DMS114 treated with DMSO at 0.1 percent for 48 hours (cell line): ENCODE measurements at regions not wholly inside any gene's neighbourhood (a gene's known extent, or its start where the extent isn't known, plus 50 kb on each side); places are given as distances from the start of the nearest gene placed in this dataset.
"Not testable (repeated sequence)": the region's sequence is repeated elsewhere in the genome, so short reads cannot be mapped to it uniquely, and the experiment has no call there.

ENCODE experiments used
- DNase-seq: peaks from one replicate; lab custom pipeline; 2025; ENCODE audit not compliant: unreplicated experiment; lab: John Stamatoyannopoulos, UW

DNA sequence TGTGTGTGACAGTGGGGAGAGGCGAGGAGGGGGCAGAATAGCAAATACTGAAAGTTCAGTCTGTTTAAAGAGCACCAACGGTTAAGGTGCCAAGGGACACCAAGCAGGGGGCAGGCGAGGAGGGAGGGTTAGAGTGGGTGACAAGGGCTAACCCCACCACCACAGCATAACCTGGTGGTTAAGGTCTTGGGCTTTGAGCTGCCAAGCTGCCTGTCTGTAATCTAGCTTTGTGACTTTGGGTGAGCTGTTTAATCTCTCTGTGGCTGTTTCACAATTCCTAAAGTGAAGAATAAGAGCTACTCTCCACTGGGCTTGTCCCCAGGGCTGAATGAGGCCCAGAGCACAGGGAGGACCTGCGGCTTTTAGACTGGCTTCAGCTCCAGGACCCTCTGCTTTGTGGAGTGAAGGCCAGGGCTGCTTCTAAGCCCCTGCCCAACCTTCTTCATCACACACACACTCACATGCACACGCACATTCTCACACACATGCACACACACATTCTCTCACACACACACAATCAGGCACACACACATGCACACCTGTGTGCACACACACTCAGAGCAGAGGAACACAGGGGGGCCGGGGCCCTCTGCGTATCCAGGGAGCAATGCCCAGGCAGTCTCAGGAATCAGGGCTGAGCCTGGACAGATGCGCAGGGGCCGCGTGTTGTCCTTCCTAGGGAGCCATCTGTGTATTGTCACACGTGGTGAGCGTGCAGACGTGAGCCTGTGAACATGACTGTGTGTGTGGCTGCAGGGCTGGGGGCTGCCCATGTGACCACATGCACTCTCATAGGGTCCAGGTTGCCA lies 101.6 kb upstream of the TARDBP start:
- no peak for DNase-seq

DNA sequence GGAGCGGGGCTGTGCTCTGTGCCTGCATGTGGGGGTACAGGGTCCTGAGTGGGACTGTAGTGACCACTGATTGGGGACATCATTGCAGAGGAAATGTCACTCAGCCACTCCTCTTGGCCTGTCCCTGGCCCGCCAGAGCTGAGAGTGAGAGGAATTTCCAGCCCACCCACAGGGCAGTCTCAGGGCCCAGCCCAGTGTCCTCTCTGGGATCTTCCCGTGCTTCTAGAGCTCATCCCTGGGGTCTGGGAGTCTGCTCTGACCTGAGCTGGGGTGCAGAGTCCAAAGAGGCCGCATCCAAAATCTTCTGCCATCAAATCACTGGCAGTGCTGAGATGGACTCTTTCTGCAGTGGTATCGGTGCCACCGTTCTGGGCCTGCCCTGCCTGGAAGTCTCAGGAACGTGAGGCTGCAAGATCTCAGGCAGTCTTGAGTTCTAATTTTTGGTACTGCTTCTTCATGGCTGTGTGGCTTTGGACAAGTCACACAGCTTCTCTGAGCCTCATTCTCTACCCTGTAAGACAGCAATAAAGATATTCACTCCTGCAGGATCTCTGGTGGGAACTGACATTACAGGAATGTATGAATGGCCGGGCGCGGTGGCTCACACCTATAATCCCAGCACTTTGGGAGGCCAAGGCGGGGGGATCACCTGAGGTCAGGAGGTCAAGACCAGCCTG lies 100.8 kb upstream of the TARDBP start:
- DNase-seq, result no peak

- no peak for DNase-seq
These were observed 100.0 kb upstream of the TARDBP start for GRCh38 chr1:10912441-10912840.

- DNase-seq, result no peak
These were observed 98.4 kb upstream of the TARDBP start for GRCh38 chr1:10914056-10914455.

DNA sequence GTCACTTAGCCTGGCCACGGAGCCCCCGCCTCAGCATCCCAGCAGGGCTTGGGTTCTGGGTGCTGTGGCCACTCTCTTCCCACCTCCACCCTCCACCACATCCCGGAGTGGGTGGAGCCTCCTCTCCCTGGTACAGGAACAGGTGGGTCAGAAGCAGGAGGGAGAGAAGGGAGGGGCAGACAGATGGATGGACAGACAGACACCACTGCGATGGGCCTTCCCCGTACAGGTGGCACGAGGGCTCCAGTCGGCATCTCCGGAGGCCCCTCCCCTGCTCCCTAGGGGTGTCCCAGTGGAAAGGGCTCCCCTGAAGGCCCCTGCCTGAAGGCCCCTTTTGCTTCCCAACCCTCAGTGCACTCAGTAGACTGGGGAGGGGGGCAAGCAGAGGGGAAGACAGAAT lies 96.9 kb upstream of the TARDBP start:
- no peak for DNase-seq

DNA sequence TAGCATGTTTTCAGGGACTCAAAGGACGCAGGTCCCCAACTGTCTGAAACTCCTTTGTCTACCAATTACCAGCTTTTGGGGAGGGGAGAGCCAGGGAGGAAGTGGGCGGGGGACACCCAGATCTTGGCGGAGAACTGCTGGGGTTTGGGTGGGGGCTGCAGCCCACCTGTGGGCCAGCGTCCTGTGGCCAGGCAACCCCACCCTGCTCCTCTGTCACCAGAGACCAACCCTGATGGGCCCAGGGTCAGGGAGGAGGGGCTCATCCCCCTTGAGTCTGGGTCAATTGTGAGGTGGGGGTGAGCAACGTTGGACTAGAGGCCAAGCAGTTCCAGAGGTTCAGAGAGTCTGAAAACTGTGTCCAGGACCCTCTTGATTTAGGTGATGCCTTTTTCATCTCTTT lies 96.1 kb upstream of the TARDBP start:
- no peak for DNase-seq

DNA sequence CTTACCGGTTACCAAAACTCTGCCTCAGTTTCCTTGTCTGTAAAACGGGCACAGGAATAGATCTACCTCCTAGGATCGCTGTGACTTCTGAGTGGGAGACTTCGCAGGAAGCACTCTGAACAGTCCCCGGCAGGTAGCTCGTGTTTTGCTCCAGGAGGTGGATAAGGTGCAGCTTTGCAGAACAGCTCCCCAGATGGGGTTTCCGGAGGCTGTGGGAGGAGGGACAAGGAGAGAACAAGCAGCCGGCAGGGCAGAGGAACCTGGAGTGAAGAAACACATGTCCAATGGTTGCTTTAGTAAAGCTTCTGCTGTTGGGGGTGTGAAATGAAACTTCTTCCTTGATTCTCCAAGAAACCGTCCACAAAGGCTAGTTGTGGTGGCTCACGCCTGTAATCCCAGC lies 95.5 kb upstream of the TARDBP start:
- DNase-seq, result no peak

- no peak for DNase-seq
These were observed 94.7 kb upstream of the TARDBP start for GRCh38 chr1:10917513-10918454.

- no peak for DNase-seq
These were observed 93.9 kb upstream of the TARDBP start for GRCh38 chr1:10918531-10918930.

GRCh38 chr1:10920063-10920626 lies 92.3 kb upstream of the TARDBP start:
- no peak for DNase-seq

DNA sequence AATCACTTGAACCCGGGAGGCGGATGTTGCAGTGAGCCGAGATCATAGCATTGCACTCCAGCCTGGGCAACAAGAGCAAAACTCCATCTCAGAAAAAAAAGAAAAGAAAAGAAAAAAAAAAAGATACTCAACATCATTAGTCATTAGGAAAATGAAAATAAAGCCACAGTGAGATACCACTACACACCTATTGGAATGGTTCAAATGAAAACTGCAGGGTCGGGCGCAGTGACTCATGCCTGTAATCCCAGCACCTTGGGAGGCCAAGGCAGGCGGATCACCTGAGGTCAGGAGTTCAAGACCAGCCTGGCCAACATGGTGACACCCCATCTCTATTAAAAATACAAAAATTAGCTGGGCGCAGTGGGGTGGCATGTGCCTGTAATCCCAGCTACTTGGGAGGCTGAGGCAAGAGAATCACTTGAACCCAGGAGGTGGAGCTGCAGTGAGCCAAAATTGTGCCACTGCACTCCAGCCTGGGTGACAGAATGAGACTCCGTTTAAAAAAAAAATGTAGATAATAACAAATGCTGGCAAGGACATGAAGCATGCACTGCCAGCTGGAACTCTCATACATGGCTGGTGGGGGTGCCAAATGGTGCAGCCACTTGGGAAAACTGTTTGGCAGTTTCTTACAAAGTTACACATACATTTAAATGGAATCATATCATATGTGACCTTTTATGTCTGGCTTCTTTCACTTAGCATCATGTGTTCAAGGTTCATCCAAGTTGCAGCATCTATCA lies 90.0 kb upstream of the TARDBP start:
- DNase-seq, result not testable (repeated sequence)

DNA sequence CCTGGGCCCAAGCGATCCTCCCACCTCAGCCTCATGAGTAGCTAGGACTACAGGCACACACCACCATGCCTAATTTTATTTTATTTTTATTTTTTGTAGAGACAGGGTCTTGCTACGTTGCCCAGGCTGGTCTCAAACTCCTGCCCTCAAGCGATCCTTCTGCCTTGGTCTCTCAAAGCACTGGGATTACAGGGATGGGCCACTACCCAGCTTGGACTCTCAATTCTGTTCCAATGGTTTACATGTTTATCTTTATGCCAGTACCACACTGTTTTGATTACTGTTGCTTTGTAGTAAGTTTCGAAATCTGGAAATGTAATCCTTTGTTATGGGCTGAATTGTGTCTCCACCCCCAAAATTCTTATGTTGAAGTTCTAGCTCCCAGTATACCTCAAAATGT lies 88.4 kb upstream of the TARDBP start:
- DNase-seq, result no peak

DNA sequence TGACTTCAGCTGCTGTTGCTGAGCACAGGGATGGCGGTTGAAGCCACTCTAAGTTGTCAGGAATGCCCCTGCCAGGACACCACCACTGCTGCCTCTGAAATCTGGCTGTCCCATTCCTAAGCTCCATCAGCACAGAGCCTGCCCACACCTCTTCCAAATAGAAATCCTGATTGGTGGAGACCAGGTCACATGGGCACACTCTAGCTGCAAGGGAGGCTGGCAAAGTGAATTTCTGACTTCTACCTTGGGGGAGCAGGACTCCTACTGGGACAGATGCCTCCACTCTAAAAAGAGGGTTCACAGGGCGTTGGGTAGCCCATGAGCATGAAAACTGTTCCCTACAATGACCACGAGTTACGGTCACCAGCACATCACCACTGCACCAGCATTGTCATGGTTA lies 83.8 kb upstream of the TARDBP start:
- DNase-seq, result no peak

DNA sequence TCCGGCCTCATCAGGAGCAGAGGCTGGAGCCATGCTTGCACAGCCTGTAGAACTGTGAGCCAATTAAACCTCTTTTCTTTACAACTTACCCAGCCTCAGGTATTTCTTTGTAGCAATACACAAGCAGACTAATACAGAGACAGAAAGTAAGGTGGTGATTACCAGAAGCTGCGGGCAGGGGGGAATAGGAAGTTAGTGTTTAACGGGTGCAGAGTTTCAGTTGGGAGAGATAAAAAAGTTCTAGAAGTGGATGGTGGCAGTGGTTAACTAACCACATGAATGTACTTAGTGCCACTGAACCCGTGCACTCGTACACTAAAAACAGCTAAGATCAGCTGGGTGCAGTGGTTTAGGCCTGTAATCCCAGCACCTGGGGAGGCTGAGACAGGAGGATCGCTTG lies 80.4 kb upstream of the TARDBP start:
- no peak for DNase-seq

- DNase-seq, result no peak
These were observed 78.2 kb upstream of the TARDBP start for GRCh38 chr1:10934150-10934818.

DNA sequence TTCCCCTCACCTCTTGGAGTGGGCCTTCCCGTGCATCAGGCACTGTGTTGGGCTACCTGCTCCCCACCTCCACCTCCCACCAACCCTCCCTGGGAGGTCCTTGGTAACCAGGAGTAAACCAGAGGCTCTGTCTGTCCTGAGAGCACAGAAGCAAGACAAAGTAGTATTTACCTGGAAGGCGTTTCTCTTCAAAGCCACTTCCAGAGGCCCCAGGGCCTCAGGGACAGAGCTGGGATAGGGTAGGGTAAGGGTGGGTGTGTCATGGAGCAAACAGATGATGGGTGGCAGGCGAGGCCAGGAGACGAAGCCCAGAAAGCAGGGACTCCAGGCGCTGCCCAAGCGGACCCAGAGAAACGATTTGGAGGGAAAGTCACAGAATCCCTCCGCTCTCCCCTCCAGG lies 77.2 kb upstream of the TARDBP start:
- DNase-seq, result no peak

DNA sequence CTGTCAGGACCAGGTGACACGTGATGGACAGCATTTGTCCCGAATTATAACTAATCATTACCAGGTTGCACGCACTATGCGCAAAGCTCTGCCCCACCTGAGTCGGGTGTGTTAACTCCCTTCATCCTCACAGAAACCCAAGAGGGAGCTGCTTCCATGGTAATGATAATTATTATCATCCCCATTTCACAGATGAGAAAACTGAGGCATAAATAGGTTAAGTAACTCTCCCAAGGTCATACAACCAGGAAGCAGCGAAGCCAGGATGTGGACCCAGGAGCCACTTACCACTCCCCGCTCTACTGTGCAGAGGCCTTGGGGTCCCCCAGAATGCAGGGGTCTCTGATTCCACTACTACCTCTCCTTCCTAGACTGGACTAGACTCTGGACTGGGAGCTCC lies 76.7 kb upstream of the TARDBP start:
- no peak for DNase-seq

DNA sequence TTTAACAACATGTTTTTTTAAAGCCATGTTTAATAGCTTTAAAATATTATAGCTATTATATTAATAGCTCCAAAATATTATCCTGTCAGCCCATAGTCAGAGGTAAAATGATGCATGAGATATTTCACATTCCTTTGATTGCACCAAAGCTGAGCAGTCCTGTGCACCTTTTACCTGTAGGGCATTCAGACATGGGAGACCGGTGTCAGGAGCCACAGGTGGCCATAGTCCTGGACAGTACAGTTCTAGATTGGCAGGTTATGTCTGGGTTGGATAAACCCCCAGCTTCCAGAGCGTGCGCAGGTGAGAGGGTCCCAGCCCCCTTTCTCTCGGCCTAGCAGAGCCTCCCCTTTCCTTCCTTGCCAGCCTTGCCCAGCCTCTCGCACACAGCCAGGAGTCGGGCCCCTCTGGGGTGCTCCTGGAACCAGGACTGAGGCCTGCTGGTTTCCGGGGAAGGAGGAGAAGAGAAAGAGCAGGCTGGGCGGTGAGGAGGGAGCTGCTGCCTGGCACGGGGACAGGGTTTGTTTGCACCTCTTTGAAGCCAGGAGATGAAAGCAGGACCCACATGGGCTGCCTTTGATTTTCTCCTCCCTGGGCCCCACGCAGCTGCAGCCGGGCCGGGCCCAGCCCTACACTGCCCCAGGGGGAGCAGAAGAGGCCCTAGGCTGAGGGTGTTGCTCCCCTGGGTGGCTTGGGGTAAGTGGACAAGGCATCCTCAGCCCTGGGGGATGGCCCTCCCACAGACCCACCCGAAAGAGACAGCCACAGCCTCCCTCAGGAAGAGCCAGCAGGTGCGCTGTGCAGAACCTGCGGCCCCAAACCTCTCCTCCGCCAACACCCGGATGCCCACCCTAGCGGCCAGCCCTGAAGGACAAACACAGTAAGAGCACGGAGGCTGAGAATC lies 75.2 kb upstream of the TARDBP start:
- DNase-seq, result no peak
